HG03378 (cell line): ENCODE measurements at regions not wholly inside any gene's neighbourhood (a gene's known extent, or its start where the extent isn't known, plus 50 kb on each side); places are given as distances from the start of the nearest gene placed in this dataset.

Experiments
- ATAC-seq: cut with Tn5 transposase; IDR thresholded peaks from one replicate; pipeline ENCODE4 v1.9.1; 2021; ENCODE audit warnings: mild to moderate bottlenecking, moderate library complexity; ENCODE audit not compliant: unreplicated experiment

DNA sequence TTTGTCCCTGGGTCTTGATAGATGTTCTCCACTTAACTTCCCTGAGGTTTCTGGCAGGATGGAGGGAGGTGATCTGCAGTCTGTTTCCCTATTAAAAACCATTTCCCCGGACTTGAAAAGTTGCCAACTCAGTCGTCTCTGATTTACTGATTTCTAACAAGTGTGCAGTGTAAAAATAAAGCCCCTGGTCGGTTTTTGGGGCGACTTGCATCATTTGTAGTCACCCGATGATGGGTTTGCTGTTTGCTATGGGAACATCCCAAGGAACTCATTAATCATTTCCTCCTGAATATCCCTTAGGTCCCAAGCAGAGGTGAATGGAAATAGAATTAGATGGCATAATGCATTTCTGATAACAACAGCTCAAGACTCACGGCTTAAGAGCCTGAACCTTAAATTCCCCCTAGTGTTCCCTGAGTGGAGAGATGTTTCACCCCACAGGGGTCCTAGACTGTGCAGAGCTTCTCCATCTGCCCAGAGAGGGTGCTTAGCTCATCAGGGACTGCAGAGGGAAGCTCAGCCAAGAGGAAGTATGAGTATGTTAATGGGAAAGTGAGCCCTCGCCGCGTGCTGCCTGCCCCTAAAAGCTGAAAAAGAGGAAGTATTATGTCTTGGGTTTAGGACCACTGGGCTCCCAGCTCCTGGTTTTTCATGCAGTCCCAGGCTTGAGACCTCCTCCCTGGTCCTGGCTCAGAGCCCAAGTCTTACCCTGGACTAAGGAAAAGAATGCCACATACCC, 115.1 kb upstream of the DAP start:
- ATAC-seq, result no peak

- ATAC-seq, result no peak
These were observed 114.3 kb upstream of the DAP start for GRCh38 chr5:10875201-10875768.

- no peak for ATAC-seq
These were observed 113.5 kb upstream of the DAP start for GRCh38 chr5:10874541-10874940.

- no peak for ATAC-seq
These were observed 109.8 kb upstream of the DAP start for GRCh38 chr5:10870791-10871190.

DNA sequence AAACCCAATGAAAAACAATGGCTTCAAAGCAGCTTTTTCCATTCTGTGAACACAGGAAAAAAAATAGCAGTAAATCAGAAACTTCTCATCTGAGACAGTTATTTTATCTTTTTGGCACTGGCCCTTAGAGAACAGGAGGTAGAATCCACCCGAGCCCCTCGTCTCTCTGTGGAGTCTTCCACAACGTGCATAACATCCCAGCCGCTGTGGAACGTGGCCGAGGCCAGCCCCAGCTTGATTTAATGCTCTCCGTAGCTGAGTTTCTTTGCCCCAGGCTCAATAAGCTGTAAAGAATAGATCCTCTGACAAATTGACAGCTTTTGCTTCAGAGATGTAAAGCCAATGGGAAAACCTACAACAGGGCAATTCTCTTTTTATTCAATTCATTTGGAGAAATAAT, 107.9 kb upstream of the DAP start:
- no peak for ATAC-seq

DNA sequence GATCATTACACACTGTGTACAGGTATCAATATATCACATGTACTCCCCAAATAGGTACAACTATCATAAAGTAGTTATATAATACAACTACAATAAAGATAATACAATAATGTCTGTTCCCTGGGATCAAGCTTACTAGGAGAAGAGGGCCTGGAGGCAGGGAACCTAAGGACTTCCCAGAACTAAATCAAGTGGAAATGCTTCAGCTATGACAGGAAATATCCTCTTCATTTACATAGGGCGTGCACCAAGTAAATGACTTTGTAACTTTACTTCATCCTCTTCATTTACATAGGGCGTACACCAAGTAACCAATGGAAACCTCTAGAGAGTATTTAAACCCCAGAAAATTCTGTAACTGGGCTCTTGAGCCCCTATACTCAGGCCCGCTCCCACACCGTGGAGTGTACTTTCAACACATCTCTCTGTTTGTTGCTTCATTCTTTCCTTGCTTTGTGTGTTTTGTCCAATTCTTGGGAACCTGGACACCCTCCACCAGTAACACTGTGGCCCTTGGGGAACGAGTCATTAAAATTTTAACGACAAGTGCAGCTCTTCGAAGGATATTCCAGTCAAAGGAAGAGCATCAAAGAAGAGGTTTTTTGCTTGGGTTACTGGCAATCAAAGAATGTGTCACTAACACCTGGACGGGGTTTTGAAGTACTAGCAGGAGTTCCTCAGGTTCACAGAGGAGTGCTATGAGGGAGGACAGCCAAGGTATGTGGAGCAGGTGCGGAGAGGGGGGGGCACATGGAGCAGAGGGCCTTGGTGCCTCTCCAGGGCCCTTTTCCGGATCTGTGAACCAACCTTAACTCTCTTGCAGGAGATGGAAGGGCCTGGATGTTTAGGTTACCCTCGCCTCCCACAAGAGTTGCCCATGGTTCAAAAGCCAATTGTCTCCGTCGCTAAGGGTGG, 106.6 kb upstream of the DAP start:
- no peak for ATAC-seq

DNA sequence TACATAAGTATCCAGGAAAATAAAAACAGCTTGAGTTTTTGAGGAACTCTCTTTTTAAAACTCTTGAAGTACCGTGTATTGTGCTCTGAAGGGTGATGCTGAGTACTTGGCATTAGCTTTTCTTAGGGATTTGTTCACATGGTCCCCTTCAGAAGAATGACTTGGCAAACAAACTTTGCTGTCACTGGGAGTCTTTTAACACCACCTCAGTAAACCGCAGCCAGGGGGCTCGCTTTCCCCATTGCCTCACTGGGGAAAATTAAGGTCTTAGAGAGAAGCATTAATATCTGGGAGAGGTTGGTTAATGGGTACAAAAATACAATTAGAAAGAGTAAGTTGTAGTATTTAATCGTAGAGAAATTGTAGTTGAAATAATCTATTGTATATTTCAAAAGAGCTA, 105.9 kb upstream of the DAP start:
- no peak for ATAC-seq

- peak; percentile 91 for ATAC-seq
These were observed 102.8 kb upstream of the DAP start for GRCh38 chr5:10863763-10864383.

DNA sequence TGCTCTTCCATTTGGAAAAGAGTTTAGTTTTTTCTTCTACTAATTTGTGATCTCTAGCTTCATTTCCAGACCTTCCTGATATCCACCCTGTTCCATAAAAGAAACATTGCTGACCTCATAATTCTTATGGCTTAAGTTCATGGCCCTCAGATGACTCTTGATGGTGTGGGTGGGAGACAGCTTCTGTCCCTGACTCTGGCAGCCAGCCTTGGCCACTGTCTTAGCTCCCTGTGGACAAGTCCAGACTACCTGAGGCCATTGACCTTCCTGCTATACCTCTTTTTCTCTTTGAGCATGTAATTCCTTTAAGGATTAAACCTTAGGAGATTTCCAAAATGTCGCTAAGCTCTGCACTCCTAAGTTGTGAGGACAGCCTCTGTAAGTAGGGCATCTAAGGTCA, 101.1 kb upstream of the DAP start:
- ATAC-seq, result no peak

DNA sequence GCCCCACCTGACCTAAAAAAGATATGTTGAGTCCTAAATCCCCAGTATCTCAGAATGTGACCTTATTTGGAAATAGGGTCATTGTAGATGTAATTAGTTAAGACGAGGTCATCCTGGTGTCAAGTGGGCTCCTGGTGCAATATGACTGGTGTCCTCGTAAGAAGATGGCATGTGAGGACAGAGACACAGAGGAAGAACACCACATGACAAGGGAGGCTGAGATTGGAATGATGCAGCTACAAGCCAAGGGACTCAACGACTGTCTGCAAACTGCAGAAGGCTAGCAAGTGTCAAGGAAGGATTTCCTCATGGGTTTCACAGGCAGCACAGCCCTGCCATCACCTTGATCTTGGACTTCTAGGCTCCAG, 100.4 kb upstream of the DAP start:
- ATAC-seq, result no peak

GRCh38 chr5:10860645-10861422, 99.8 kb upstream of the DAP start:
- no peak for ATAC-seq

- ATAC-seq, result no peak
These were observed 99.1 kb upstream of the DAP start for GRCh38 chr5:10860196-10860543.

DNA sequence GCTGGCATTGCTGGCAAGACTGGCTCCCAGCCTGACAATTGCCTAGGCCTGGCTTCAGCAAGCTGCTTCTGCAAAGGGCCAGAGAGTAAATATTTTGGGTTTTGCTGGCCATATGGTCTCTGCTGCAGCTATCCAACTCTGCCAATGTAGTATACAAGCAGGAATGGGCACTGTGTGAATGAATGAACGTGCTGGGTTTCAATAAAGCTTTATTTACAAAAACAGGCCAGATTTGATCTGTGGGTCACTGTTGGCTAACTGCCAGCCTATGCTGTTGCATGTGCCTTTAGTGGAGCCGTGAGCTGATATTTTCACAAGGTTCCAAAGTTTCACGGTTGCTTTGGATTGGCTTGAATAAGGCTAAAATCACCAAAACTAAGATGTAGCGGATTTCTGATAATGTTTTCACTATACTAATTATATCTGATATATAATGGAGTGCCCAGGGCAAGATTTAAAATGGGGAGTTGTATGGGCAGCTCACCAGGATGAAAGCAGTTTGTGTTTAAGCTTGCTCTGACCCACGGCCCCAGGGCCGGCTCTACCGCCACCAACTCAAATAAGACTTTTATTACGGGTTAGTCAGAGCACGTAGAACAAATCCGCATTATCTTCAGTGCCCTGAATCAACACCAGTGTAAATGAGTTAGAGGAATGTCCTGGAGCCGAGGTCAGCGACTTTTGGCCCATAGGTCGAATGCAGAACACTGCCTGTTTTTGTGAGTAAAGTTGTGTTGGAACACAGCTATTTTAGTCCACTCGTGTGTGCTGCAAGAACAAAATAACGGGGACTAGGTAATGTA, 98.6 kb upstream of the DAP start:
- no peak for ATAC-seq

DNA sequence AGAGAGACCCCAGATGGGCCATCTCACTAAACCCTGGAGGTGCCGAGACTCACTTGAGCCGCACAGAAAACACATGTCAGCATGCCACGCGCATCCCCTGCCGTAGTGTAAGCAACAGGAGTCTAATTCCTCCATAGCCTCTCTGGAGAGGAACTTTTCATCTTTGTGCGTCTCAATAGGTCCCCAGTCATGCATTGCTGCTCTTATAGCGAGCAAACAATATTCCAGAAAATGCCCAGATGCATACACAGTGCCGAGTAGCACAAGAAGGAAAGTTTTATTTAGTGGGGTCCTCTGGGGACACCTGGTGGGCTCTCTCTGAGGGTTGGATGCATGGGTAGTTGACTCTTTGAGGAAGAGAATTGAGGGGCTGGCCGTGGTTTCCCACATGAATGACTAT, 97.9 kb upstream of the DAP start:
- ATAC-seq, result no peak

GRCh38 chr5:10858307-10858706, 97.3 kb upstream of the DAP start:
- ATAC-seq, result no peak

DNA sequence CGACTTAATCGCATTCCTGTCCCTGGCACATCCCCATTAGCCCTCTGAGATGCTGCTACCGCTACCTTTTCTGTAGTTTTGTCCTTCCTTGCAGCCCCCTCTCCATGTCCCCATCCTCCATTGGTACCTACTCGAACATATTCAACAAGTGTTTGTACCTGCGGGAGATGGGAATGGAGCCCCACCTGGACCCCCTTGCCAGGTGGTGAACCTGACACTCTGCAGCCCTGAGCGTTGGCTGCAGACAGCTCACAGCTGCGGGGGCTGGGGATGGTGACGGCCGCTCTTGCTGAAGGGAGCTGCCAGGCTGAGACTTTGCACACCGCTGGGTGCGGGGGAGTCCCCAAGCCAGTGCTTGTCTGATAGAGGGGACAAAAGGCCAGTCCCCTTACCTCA, 96.3 kb upstream of the DAP start:
- no peak for ATAC-seq

DNA sequence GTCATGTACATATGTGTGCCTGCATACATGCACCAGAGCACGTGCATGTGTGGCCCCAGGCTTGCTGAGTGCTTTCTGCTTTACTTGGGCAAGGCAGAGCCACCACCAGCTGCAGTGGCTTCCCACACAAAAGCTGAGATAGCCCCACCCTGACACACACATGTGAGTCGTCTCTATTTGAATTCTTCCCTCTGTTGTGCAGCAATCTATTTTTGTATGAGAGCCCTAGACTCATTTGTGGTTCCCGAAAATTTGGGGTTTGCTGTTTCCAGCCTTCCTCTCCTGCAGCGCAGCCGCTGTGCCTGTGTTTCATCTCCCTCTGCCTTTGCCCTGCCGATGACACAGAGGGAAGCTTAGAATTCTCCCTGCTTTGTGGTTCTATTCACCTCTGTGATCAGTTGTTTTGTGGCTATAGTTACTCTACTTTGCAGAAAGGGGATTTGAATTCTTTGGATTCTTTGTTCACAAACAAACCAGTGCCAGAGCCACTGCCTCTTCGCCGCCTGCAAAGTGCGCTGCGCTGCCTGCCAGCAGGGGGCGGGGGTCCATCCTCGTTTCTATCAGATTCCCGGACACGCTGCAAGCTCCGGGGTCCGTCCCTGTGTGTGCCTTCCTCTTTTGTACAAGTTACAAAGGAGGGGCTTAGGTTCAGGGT, 95.8 kb upstream of the DAP start:
- ATAC-seq, result no peak

GRCh38 chr5:10856071-10856470, 95.0 kb upstream of the DAP start:
- no peak for ATAC-seq

DNA sequence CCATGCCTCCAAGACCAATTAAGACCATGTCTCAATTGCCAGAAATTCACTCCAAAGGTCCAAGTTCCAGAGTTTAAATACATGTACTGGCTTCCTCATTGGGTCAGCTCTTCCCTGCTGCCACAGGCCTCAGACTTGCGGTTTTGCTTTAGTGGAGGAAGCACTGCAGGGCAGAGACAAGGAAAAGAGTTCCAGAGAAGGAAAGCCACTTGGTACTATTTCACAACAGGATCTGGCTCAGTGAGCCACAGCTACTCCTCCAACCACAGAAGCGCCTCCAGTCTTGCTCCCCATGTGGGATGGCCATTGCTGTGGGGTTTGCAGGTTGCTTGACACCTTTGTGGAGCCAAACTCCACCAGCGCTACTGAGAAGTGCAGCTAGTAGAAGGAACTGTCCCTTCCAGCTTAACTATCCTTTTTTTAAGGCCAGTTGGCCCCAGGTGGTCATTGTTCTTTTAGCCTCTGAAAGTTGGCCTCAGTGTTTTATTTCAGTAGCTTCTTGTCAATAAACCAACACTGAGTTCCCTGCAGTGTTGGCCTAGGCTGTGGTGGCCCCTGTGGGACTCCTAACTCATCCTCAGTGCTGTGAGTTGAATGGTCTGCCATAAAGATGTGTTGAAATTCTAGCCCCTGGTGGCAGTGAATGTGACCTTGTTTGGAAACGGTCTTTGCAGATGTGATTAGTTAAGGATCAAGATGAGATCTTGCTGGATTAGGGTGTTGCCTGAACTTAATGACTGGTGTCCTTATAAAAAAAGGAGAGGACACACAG, 93.7 kb upstream of the DAP start:
- no peak for ATAC-seq
